ENCODE measurements at regions not wholly inside any gene's neighbourhood (a gene's known extent, or its start where the extent isn't known, plus 50 kb on each side); places are given as distances from the start of the nearest gene placed in this dataset.

DNA sequence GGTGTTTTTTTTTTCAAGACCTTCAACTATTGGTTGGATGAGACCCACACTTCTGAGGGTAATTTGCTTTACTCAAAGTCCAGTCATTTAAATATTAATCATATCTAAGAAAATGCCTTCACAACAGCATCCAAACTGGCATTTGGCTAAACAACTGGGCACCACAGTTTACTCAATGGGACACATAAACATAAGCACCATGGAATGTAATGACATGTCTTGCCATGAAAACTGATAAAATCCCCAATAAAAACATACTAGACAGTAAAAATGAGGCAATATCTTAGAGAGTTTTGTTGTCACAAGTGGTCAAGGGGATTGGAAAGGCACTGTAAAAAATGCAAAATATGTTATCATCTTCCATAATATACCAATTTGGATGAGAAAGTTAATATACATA lies 838.8 kb upstream of the ADAMTS5 start:
- DNase-seq (ENCODE audit: low spot score), result no peak

DNA sequence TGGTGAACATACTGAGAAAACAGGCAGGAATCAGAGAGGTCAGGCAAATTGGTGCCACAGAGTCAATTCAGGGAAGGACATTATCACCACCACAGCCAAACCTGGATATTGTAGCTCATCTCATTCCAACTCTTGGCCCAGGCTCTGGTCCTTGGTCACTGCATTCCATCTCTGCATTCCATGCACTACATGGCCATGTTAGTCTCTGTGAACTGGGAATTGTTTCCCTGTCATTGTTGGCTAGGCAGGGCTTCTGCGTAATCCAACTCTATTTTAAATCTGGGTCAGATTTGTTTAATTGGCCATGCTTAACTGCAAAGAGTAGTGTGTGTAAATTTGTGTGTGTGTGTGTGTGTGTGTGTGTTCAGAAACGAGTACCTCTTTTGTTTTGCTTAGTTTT lies 837.6 kb upstream of the ADAMTS5 start:
- TF ChIP-seq CTCF (IDR thresholded peaks at IDR 0.05), result no peak
- H3K27ac ChIP-seq, result no peak overlapping the region
- DNase-seq (ENCODE audit: low spot score), result no peak
- no peak overlapping the region for H3K4me3 ChIP-seq

More for the DNA sequence above, 838.8 kb upstream of the ADAMTS5 start:
- Histone ChIP-seq H3K4me3 (no peak overlapping the region), H3K27ac (no peak overlapping the region)
- TF ChIP-seq CTCF (IDR thresholded peaks at IDR 0.05), result no peak

DNA sequence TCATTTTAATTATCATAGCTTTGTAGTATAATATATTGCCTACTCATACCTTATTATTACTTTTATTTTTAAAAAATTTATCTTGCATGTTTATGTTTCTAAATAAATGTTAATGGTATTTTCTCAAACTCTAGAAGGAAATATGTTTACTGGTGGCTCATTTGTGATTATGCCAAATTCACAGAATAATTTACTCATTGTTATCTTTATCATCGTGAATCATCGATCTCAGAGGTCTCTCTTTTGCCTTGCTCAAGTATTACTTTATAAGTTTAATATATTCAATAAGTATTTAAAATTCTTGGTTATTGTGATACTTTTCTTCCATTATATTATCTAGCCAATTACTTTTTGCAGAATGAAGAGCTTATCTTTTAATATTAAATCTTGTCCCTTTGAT lies 836.7 kb upstream of the ADAMTS5 start:
- TF ChIP-seq CTCF (IDR thresholded peaks at IDR 0.05), result no peak
- Histone ChIP-seq H3K27ac (no peak overlapping the region), H3K4me3 (no peak overlapping the region)
- no peak for DNase-seq (ENCODE audit: low spot score)

- H3K4me3 ChIP-seq, result no peak overlapping the region
- no peak for TF ChIP-seq CTCF (IDR thresholded peaks at IDR 0.05)
- no peak overlapping the region for H3K27ac ChIP-seq
- DNase-seq (ENCODE audit: low spot score), result no peak
These were observed 836.1 kb upstream of the ADAMTS5 start for GRCh38 chr21:27802816-27803475.

GRCh38 chr21:27799861-27800260 lies 833.0 kb upstream of the ADAMTS5 start:
- no peak for DNase-seq (ENCODE audit: low spot score)
- TF ChIP-seq CTCF (IDR thresholded peaks at IDR 0.05), result no peak
- no peak overlapping the region for H3K27ac ChIP-seq
- H3K4me3 ChIP-seq, result no peak overlapping the region

GRCh38 chr21:27796106-27796505 lies 829.2 kb upstream of the ADAMTS5 start:
- TF ChIP-seq CTCF (IDR thresholded peaks at IDR 0.05), result no peak
- no peak for DNase-seq (ENCODE audit: low spot score)
- H3K27ac ChIP-seq, result no peak overlapping the region
- H3K4me3 ChIP-seq, result no peak overlapping the region

- Histone ChIP-seq H3K4me3 (no peak overlapping the region), H3K27ac (no peak overlapping the region)
- no peak for TF ChIP-seq CTCF (IDR thresholded peaks at IDR 0.05)
- no peak for DNase-seq (ENCODE audit: low spot score)
These were observed 828.5 kb upstream of the ADAMTS5 start for GRCh38 chr21:27795418-27795817.

Measured in coronary artery (tissue), 2 donors.